Epithelial cell of esophagus (primary cell): ENCODE measurements at regions not wholly inside any gene's neighbourhood (a gene's known extent, or its start where the extent isn't known, plus 50 kb on each side); places are given as distances from the start of the nearest gene placed in this dataset.

Experiments
- DNase-seq: peaks from one replicate; pipeline ENCODE4 v3.0.0; 2010; ENCODE audit warnings: low read depth
- H3K4me3 ChIP-seq: 2 replicates; pipeline ENCODE4 v1.5.1; 2011; ENCODE audit warnings: mild to moderate bottlenecking, low read length, control low read depth
- TF ChIP-seq, protein P1 (sequence below): IDR thresholded peaks from 2 replicates; pipeline ENCODE4 v1.5.1; 2011; ENCODE audit warnings: low read depth, mild to moderate bottlenecking, low read length, control low read depth, inconsistent platforms; ENCODE audit not compliant: insufficient read depth; ENCODE audit errors: missing control alignments

- DNase-seq, result peak; percentile 58
- TF ChIP-seq, protein P1, sequence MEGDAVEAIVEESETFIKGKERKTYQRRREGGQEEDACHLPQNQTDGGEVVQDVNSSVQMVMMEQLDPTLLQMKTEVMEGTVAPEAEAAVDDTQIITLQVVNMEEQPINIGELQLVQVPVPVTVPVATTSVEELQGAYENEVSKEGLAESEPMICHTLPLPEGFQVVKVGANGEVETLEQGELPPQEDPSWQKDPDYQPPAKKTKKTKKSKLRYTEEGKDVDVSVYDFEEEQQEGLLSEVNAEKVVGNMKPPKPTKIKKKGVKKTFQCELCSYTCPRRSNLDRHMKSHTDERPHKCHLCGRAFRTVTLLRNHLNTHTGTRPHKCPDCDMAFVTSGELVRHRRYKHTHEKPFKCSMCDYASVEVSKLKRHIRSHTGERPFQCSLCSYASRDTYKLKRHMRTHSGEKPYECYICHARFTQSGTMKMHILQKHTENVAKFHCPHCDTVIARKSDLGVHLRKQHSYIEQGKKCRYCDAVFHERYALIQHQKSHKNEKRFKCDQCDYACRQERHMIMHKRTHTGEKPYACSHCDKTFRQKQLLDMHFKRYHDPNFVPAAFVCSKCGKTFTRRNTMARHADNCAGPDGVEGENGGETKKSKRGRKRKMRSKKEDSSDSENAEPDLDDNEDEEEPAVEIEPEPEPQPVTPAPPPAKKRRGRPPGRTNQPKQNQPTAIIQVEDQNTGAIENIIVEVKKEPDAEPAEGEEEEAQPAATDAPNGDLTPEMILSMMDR, result no peak
Observed at GRCh38 chr11:95363164-95363563, 132.2 kb upstream of the SESN3 start.

GRCh38 chr11:95361180-95361579 is 130.2 kb upstream of the SESN3 start:
- TF ChIP-seq, protein P1, result no peak
- no peak for DNase-seq
- H3K4me3 ChIP-seq, result no peak overlapping the region

More at GRCh38 chr11:95363164-95363563, 132.2 kb upstream of the SESN3 start:
- no peak overlapping the region for H3K4me3 ChIP-seq

GRCh38 chr11:95360377-95361075 is 129.5 kb upstream of the SESN3 start:
- H3K4me3 ChIP-seq, result no peak overlapping the region
- peak; percentile 66 for DNase-seq
- TF ChIP-seq, protein P1, result no peak

DNA sequence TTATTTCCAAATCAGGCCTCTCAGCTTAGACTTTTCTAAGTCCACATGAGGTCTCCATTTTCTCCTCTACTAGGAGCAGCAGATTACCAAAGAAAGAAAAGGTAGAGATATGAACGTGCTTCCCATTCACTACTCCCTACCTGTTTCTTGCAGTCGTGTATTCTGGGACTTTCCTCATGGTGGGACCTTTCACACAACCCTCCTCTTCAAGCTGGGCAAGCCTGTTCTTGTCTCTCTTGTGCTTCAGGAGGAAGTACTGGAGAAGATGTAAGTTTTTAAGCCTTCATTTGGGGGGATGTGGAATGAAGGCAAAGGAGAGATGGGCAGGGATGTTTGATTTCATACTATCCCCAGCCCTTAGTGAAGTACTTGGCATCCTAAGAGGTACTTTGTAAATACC is 128.8 kb upstream of the SESN3 start:
- DNase-seq, result peak; percentile 62
- no peak overlapping the region for H3K4me3 ChIP-seq
- TF ChIP-seq, protein P1, result no peak

DNA sequence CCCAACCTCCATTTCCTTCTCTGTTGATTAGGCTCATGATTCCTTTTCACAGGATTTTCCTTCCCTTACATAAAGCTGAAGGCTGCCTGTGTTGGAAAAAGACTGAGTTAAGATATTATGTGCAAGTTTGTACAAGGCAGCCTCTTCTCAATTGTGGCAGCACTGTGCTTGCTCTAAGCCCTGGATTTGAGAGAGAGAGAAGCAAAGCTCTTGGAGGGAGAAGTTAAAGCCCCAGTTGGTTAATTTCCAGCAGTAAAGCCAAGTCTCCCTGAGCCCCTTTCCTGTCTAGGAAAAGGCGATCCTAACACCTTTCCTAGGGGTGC is 128.3 kb upstream of the SESN3 start:
- TF ChIP-seq, protein P1, result no peak
- no peak for DNase-seq
- no peak overlapping the region for H3K4me3 ChIP-seq

GRCh38 chr11:95358511-95359340 is 127.7 kb upstream of the SESN3 start:
- DNase-seq, result peak; percentile 57
- TF ChIP-seq, protein P1, result no peak
- H3K4me3 ChIP-seq, result no peak overlapping the region

DNA sequence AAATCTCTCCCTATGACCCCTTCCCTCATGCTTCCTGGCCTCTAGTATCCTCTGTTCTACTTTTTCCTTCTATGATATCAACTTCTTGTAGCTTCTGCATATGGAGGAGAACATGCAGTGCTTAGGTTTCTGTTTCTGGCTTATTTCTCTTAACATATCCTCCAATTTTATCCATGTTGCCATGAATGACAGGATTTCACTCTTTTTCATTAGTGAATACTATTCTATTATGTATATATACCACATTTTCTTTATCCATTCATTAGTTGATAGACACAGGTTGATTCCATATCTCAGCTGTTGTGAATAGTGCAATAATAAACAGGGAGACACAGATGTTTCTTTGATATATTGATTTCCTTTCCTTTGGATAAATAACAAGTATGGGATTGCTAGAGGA is 123.3 kb upstream of the SESN3 start:
- TF ChIP-seq, protein P1, result no peak
- no peak for DNase-seq
- H3K4me3 ChIP-seq, result no peak overlapping the region
